GM21526 (cell line): ENCODE measurements at regions not wholly inside any gene's neighbourhood (a gene's known extent, or its start where the extent isn't known, plus 50 kb on each side); places are given as distances from the start of the nearest gene placed in this dataset.

Experiments used
- ATAC-seq: cut with Tn5 transposase; IDR thresholded peaks from one replicate; pipeline ENCODE4 v1.9.1; 2021; ENCODE audit warnings: moderate library complexity; ENCODE audit not compliant: unreplicated experiment, low FRiP score

GRCh38 chr4:11194431-11194830 is 234.3 kb downstream of the HS3ST1 start:
- no peak for ATAC-seq

GRCh38 chr4:11189756-11190155 is 238.9 kb downstream of the HS3ST1 start:
- no peak for ATAC-seq

DNA sequence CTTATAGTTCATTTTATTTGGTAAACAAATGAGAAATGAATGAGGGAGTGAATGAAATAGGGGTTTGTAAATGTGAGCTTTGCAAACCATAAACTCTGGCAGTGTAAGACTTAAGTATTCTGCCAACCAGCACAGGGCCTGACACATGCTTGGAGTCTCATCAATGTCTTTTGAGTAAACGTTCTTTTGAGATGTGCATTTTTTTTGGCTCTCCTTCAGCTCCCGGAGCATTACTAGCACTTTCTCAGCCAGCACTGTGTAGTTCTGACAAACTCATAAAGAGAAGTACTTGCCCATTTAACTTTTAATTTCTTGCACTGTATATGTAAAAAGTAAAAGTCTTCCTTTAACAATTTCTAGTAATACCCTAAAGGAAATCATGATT is 245.3 kb downstream of the HS3ST1 start:
- no peak for ATAC-seq

- ATAC-seq: no peak
Observed at GRCh38 chr4:11182586-11183355, 245.9 kb downstream of the HS3ST1 start.

DNA sequence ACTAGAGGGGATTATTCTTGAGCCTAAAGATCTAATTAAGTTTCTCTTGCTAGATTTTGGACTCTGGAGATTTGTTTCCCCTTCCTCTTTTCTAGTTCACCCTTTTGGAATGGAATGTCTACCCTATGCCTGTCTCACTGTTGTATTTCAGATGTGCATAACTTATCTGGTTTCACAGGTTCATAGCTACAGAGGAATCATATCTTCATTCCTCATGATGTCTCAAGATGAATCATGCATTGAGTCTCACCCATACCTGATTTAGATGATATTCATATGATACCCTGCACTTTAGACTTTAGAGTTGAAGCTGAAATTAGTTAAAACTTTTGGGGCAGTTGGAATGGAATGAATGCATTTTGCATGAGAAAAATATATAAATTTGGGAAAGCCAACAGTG is 246.7 kb downstream of the HS3ST1 start:
- no peak for ATAC-seq

DNA sequence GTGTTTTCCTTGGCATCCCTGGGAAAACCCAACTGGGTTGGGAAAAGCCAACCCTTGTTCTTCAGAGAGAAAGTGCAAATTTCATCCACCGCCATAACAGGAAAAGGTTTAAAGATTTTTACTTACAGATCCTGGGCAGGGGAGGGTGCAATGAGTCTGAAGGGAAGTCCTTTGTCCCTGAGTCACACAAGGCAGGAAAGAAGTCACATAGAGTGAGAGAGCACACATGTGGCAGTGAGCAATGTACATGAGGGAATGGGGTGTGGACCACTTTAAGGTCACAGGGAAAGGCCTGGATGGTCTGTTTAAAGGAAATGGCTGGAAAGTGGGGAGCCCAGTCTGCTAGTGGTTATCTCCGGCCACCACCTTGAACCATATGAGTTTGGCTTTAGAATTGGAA is 248.9 kb downstream of the HS3ST1 start:
- ATAC-seq: no peak

- ATAC-seq: no peak
Observed at GRCh38 chr4:11178433-11178832, 250.3 kb downstream of the HS3ST1 start.

DNA sequence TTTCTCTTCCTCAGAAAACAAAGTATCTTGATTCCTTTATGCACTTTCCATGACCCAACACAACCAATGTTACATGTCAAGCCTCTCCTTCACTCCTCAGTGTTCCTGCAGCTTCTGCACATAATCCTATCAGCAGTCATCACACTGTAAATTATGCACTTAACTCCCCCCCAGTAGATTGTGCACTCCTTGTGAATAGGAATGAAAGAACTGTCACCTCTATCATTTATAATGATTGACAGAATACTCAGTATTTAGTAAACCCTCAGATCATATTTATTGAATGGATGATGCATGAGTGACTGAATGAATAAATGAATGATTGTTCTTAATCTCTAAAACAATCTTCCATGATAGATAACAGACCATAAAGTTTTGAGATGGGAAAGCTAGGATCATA is 253.3 kb downstream of the HS3ST1 start:
- ATAC-seq: no peak

DNA sequence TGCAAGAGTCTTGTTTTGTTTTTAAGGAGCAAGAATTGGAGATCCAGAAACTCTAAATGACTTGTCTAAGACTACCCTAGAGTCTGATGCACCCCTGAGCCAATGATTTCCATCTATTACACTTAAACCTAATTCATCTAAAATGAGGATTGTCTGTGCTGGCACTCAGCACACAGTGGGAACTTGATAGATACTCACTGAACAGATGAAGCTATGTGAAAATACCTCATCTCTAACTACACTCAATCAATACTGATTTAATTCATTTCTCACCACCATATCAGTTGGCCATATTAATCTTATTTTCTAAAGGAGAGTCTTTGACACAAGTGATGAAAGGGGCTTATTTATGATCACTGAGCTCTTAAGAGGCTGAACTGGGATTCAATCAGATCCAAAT is 262.1 kb downstream of the HS3ST1 start:
- no peak for ATAC-seq

DNA sequence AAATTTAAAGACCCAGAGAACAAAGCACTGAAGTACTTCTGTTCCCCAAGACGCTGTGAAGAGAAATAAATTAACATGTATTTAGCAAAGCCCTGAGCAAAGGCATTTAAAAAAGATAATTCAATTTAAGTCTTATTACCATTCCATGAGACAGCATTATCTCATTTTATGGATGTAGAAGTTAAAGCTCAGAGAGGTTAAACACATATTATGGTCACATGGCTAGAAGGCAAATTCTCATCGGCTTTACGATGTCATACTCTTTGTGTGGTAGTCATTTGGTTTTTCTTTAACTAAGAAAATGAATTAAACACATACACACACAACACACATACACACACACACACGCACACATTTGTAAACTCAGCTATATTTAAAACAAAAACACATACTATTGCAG is 262.7 kb downstream of the HS3ST1 start:
- ATAC-seq: no peak

DNA sequence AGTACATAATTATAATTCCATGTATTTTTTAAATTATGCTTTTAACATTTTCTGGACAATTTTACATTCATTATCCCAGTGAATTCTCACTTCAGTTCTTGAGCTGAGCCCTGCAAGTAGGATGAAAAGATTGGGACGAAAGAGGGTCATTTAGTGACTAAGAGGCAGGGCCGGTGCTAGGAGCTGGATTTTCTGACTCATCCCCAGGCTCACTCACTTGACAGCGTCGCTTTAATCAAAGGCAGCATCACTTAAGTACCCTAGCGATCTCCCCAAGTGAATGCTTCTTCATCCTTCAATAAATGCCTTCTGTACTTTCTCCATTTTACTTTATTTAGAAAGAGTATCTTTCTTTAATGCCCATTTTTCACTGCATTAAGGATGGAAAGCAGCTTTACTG is 263.6 kb downstream of the HS3ST1 start:
- no peak for ATAC-seq

- no peak for ATAC-seq
Observed at GRCh38 chr4:11160288-11160687, 268.4 kb downstream of the HS3ST1 start.

DNA sequence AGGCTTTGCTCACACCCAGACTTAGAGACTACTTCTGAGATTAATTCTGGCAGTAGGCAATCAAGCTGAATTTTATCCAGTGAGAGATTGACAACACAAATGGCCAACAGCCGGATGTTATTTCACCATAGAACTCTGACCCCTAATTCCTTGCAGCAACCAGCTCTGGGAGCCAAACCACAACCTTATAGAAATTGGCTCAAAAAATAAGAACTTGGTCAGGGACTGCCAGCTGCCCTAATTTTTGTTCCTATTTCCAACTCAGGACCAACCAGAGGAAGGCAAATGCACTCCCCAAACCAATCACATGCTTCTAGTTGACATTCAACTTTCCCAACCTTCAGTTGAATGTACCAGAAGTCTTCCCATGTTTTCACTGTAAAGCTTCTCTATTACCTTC is 269.7 kb downstream of the HS3ST1 start:
- no peak for ATAC-seq

GRCh38 chr4:11155208-11155867 is 273.4 kb downstream of the HS3ST1 start:
- no peak for ATAC-seq

DNA sequence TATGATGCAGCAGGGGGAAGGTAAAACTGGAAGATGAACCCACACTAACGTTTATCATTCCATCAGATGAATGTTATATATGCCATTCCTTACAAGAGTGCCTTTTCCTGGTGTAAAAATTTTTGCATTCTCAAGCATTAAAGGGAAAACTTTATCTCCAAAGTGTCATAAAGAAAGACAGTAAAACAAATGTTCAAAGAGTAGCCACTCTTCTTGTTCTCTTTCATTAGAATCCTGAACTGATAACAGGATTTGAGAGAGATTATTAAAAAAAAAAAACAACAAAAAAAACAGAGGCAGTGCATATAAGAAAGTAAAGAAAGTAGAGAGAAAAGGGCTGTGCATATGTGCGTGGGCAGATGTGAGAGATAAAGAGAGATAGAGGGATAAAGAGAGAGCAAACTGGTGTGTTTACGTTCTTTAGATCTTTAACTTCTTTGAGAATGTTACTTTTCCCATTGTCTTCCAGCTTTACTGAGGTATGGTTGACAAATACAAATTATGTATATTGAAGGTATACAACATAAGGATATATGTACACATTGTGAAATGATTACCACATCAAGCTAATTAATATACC is 275.4 kb downstream of the HS3ST1 start:
- ATAC-seq: no peak

DNA sequence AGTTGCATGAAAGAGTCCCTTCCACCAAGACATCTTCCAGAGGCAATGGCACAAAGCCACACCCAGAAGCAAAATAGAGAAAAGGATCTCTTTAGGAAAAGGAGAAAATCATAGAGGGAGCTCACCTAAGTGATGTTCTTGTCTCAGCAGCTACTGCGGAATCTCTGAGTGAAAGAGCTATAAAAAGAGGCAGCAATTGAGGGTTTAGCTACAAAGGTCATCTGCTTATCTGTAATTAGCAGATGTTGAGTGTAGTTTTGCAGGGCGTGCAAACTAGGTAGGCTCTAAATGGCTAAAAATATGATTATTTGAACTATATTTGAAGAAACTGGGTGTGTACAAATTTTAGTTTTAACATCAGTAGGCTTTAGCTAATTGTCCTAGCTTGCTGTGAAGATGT is 276.0 kb downstream of the HS3ST1 start:
- no peak for ATAC-seq

- ATAC-seq: no peak
Observed at GRCh38 chr4:11151500-11151899, 277.2 kb downstream of the HS3ST1 start.

DNA sequence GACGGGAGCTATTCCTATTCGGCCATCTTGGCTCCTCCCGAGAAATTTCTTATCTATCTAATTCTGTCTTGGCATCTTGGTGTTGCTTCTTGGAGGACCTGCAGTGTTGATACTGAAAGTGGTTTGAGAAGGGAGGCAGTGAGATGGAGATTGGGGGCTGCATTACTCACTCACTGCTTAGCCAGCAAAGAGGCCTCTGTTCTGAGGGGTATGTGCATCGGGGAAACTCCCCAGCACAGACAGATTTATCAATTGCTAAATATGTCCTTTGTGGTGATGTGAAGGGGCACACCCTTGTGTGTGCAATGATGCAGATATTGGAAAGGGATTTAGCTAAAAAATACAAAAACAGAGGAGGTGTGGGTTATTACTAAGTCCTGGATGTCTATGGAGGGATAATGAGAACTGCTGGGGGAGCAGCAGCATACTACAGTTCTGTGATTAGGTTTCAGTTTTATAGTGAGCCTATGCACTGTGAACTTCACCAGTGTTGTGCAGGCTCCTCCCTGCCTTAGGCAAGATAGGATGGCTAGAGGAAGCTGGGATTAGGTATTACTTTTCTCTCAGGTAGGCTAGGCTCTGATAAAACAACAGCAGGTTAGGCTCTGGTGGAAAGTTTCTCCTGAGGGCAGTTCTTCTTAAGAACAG is 279.0 kb downstream of the HS3ST1 start:
- ATAC-seq: no peak

DNA sequence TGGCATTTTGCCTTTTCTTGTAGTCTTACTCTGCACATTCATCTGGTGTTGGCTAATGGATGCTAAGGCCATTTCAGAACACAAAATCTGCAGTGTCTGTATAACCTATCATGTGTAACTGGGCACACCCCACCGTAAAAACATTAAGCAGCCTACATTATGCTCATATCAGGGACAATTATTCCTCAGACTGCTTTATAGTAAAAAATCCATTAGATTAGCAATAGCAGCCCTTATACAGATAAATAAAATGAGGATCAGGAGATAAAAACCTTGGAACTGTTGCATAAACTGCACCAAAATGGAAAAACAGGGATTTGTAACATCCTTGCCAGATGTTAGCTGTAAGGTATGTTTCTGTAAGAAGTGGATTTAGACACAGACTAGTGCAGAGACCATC is 288.8 kb downstream of the HS3ST1 start:
- ATAC-seq: no peak

GRCh38 chr4:11138964-11139363 is 289.7 kb downstream of the HS3ST1 start:
- no peak for ATAC-seq

- no peak for ATAC-seq
Observed at GRCh38 chr4:11134705-11135104, 294.0 kb downstream of the HS3ST1 start.

DNA sequence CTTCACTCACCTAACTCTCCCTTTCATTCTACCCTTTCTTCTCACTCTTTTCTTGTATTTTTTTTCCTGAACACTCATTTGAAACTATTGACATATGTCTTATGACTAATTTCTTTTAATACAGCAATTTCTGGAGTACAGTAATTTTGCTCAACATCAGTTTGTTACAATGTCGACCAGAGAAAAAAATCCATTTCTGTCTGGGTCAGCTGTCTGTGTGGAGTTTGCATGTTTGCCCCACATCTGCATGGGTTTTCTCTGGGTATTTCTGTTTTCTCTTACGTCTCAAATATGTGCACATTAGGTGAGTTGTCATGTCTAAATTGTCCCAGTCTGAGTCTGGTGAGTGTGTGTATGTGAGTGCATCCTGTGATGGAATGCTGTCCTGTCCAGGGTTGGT is 294.8 kb downstream of the HS3ST1 start:
- ATAC-seq: no peak
